ENCODE measurements at regions not wholly inside any gene's neighbourhood (a gene's known extent, or its start where the extent isn't known, plus 50 kb on each side); places are given as distances from the start of the nearest gene placed in this dataset.
"Not testable (repeated sequence)": the region's sequence is repeated elsewhere in the genome, so short reads cannot be mapped to it uniquely, and the experiment has no call there.

- DNase-seq = no peak
Observed at GRCh38 chr7:410395-410910, 109.2 kb downstream of the PDGFA start.

GRCh38 chr7:411116-411515 is 108.5 kb downstream of the PDGFA start:
- DNase-seq = not testable (repeated sequence)

- no peak for DNase-seq
Observed at GRCh38 chr7:411677-412312, 107.9 kb downstream of the PDGFA start.

- DNase-seq = no peak
Observed at GRCh38 chr7:412313-412710, 107.3 kb downstream of the PDGFA start.

GRCh38 chr7:414681-415560 is 104.7 kb downstream of the PDGFA start:
- no peak for DNase-seq

- DNase-seq = no peak
Observed at GRCh38 chr7:415646-416525, 103.8 kb downstream of the PDGFA start.

GRCh38 chr7:416761-417624 is 102.7 kb downstream of the PDGFA start:
- no peak for DNase-seq

GRCh38 chr7:417625-417889 is 102.1 kb downstream of the PDGFA start:
- DNase-seq = no peak

GRCh38 chr7:417973-418601 is 101.6 kb downstream of the PDGFA start:
- DNase-seq = no peak

GRCh38 chr7:418636-419280 is 100.9 kb downstream of the PDGFA start:
- DNase-seq = no peak

- no peak for DNase-seq
Observed at GRCh38 chr7:420142-421093, 99.2 kb downstream of the PDGFA start.

- DNase-seq = no peak
Observed at GRCh38 chr7:421136-421991, 98.3 kb downstream of the PDGFA start.

GRCh38 chr7:422191-422885 is 97.3 kb downstream of the PDGFA start:
- DNase-seq = no peak

GRCh38 chr7:422886-423225 is 96.8 kb downstream of the PDGFA start:
- no peak for DNase-seq

GRCh38 chr7:423312-424260 is 96.1 kb downstream of the PDGFA start:
- DNase-seq = no peak

- DNase-seq = no peak
Observed at GRCh38 chr7:424301-424935, 95.2 kb downstream of the PDGFA start.

Measured in activated CD4-positive, alpha-beta T cell treated with anti-CD3 and anti-CD28 coated beads, Interleukin-2, amount 50 U/mL, for 16 hours (primary cell).